ENCODE measurements at regions not wholly inside any gene's neighbourhood (a gene's known extent, or its start where the extent isn't known, plus 50 kb on each side); places are given as distances from the start of the nearest gene placed in this dataset.
"Not testable (repeated sequence)": the region's sequence is repeated elsewhere in the genome, so short reads cannot be mapped to it uniquely, and the experiment has no call there.

DNA sequence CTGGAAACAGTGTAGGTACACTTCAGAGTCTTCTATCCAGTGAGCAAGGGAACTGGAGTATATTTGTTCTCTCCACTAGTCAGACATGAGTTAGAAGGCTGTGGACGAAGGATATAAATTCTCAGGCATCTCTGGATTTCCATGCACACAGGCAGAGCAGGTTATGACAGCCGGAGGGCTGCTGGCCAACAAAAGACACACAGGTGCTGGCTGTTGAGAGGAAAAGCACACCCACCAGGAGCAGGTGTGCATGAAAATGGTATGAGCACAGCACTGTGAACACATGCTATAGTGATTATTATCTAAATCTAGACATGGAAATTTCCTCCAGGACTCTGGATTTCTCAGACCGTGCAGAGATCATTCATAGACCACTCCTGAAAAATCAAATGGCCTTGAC, 444.7 kb upstream of the RPS6KA3 start:
- peak in 1 of 2 experiments; percentile 47 for DNase-seq

DNA sequence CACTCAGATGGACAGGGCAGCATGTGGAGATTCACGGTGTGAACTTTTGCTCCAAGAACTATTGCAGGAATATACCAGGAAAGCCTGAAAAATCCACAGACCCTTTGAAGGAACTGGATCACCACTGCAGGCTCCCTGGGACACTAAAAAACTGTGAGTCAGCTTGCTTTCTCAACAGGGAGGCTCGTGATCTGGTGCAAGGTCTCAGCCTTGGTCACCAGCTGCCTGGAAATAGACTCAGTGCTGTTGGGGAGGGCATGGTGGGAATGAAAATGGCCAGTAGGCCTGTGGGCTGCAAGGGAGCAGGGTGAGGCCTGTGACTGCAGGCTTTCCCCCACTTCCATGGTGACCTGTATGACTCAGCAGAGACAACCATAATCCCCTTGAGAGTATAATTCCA, 426.4 kb upstream of the RPS6KA3 start:
- DNase-seq = no peak

DNA sequence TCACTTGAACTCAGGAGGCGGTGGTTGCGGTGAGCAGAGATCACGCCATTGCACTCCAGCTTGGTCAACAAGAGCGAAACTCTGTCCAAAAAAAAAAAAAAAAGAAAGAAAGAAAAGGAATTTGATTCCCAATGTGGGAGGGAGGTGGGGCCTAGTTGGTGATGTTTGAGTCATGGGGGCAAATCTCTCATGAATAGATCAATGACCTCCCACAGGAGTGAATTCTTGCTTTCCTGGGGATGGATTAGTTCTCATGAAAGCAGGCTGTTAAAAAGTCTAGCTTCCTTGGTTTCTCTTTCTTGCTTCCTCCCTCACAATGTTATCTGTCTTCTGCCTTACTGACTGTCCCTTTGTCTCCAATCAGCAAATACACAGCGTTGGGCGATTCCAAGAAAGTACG, 419.5 kb upstream of the RPS6KA3 start:
- DNase-seq = no peak

DNA sequence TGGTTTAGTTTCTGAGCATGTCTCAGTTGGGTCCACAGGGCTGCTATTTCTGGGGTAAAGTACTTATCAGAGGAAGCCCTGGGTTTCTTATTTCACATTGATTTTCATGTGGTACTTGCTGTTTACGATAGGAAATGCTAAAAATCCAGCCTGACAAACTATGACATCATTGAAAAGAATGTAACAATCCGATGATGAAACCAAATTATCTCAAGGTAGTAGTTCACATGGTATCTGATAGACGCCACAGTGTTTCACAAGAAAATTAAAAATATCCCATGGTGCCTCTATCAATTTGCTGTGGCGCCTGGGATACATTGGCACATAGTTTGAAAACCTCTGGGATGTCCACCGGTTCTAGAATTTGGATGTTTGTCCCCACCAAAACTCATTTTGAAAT, 418.9 kb upstream of the RPS6KA3 start:
- no peak for DNase-seq

DNA sequence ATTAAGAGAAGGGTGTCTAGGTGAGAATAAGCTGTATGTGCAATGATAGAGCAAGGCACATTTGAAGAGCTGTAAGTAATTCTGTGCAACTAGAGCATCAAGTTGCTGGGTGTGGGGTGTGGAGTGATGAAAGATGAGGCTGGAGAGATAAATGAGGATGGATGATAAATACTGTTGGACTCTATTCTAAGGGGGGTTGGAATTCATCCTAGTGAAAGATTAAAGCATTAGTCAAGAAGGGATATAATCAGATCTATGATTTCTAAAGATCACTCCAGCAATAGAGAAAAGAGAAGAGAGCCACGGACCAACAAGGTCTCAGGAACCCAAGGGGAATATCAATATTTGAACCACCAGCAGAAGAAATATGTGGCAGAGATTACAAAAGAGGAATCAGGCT, 415.0 kb upstream of the RPS6KA3 start:
- DNase-seq = no peak

DNA sequence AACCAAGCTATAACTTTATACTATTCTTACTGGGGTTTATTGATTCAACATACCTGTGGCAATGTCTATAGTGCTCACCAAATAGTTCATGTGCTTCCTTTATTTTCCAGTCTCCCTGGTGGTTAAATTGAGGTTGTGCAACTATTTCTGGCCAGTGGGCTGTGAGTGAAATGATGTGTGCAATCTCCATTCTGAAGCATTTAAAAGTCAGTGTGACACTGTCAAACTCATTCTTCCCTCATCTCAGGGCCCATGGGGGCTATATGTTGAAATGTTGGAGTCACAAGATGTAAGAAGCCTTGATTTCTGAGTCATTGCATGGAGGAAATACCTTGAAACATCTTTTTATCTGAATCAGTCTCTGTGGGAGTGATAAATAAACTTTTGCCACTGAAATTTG, 414.3 kb upstream of the RPS6KA3 start:
- DNase-seq = no peak

DNA sequence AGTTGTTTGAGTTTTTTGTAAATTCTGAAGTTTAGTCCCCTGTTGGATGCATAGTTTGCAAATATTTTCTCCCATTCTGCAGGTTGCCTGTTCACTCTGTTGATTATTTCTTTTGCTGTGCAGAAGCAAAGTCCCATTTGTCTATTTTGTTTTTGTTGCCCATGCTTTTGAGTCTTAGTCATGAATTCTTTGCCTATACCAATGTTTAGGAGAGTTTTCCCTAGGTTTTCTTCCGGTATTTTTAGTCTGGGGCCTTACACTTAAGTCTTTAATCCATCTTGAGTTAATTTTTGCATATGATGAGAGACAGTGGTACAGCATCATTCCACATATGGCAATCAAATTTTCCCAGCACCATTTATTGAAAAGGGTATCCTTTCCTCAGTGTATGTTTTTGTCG, 405.8 kb upstream of the RPS6KA3 start:
- DNase-seq = no peak

DNA sequence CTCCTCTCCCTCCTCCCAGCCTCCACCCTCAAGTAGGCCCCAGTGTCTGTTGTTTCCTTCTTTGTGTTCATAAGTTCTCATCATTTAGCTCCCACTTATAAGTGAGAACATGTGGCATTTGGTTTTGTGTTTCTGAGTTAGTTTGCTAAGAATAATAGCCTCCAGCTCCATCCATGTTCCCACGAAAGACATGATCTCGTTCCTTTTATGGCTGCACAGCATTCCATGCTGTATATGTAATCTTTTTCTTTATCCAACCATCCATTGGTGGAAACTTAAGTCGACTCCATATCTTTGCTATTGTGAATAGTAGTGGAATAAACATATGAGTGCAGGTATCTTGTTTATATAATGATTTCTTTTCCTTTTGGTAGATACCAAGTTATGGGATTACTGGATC, 405.0 kb upstream of the RPS6KA3 start:
- not testable (repeated sequence) for DNase-seq

DNA sequence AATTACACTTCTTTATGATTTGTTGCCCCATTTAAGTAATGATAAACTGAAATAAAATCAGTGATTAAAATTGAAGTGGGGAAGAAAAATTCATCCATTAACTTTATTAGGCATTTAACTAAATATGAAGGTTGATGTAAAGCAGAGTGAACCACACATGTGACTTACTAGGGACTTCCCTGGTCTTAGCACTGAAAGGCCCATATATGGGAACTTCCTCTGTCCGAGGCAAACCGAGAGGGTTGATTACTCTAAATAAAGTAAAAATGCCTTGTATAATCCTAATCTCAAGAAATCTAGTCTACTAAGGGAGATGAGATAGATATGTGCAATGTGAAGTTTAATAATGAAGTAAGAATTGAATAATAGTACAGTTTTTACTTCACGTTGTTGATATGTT, 403.9 kb upstream of the RPS6KA3 start:
- no peak for DNase-seq

DNA sequence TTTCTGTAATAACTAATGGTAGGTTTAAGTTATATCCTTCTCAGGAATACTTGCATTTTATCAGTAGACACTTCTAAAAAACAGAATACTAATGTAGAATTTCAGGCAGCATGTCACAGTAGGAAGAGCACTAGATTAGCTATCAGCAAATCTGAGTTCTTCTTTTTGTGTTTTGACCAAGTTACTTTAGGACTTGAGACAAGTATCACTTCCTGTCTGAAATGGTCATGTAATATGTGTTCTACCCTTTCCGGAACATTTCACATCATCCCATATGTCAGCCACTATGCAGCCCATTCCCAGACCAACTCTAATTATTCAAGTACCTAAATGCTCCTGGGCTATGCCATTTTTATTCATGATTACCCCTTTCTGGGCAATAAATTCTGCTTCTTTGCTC, 401.8 kb upstream of the RPS6KA3 start:
- no peak for DNase-seq

DNA sequence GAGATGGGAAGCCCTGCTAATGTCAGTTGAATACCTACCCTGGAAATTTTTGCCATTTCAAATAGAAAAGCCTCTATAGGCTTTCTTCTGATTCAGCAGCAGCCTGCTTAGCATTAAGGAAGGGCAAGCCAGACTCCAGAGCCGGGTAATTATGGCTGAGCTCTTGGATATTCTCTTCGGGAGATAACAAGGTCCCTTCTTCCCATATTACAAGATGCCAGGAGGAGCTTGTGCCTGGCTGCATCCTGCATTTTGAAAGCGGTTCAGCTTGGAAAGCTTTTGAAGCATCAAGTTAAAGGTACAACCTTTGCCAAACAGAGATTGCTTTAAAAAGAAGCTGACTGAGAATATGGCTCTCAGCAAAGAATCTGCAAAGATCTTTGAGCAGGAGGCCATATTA, 399.6 kb upstream of the RPS6KA3 start:
- DNase-seq = no peak

DNA sequence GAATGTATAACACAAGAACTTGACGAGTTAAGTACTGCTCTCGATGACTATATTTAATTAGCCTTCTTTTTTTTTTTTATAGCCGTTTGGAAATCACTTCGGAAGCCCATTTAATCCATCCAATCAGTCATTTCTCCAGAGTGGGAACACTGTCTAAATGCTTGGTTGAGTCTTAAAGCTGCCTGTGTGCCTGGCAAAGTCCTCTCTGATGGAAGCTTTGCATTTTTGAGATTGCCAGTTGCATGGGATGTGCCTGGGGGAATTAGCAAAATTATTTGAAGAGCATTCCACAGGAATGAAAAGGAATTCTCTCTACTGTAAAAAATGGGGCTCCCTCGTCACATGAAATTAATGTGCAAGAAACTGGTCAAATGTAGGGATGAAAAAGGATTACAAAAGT, 398.8 kb upstream of the RPS6KA3 start:
- DNase-seq = peak in 1 of 2 experiments; percentile 17

DNA sequence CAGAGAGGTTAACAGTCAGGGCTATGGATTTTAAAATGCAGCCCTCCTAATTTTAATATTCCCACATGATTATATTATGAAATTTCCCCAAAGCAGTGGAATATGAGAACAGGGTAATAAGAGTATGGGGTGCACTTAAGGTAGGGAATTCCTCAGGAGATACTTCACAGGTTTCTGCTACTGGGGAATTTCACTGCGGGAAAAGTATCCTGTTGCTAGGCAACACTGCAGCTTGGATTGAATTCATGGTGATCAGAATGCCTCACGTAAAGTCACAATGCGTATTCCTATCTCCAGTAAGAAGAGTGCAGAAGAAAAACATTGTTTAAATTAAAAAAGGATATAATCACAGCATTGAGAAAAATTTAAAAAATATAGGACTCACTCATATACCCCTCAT, 398.1 kb upstream of the RPS6KA3 start:
- DNase-seq = peak in 1 of 2 experiments; percentile 18

DNA sequence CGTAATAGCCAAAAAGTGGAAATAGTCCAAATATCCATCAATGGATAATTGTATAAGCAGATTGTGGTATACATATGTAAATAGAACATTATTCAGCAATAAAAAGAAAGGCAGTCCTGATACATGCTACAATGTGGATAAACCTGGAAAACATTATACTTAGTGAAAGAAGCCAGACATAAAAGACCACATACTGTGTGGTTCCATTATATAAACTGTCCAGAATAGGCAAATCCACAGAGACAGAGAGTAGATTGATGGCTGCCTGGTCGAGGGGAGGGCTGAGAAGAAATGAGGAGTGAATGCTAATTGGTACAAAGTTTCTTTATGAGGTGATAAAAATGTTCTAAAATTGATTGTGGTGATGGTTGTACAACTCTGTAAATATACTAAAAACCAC, 397.4 kb upstream of the RPS6KA3 start:
- DNase-seq = no peak

DNA sequence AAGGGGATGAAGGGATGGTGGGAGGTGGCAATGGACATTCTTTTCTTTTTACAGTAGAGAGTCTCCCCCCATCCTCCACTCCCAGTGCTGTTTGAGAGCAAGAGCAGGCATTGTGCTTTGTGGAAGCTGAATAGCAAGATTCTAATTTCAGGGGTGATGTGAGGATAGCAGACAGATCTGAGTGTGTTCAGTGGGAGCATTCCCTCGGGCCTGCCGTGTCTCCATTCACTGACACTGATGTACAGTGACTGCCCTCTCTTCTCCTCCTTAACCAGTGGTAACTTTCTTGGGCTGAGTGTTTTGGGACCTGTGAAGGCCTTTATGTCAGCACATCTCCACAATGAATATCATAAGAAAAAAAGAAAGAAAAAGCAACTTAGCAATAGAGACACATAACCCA, 396.6 kb upstream of the RPS6KA3 start:
- no peak for DNase-seq

DNA sequence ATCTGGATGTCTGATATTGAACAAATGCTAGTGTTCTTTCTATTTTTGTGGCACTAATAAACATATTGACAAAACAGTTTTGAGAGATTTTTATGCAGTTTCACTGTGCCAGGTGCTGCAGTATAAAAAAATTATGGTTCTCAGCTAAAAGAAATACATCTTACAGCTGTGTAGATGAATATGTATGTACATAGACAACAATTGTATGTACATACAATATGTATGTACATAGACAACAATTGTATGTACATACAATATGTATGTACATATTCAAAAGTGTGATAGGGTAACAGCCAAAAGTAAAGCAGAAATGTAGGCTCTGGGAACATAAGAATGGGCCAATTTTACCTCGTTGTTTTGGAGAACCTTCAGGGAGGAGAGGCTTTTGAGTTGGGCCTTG, 390.0 kb upstream of the RPS6KA3 start:
- DNase-seq = no peak

DNA sequence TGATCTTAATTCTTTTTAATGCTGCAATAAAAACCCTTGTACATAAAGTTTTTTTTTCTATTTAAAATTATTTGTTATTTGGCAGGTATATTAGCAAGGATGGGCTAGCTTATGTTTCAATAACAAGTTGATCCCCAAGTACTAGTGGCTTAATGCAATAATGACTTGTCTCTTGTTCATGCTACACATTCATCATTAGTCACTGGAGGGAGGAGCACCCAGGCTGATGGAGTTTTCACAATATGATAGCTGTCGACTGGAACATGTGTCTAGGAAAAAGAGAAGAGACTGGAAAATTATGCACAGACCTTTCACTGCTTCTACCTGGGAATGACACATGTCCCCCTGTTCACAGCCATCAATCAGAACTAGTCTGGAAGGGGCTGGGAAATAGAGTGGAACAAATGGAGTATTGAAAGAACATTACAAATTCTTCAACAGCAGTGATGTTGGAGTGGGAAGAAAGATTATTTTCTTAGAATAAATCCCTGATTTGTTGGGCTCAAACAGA, 387.9 kb upstream of the RPS6KA3 start:
- DNase-seq = no peak

DNA sequence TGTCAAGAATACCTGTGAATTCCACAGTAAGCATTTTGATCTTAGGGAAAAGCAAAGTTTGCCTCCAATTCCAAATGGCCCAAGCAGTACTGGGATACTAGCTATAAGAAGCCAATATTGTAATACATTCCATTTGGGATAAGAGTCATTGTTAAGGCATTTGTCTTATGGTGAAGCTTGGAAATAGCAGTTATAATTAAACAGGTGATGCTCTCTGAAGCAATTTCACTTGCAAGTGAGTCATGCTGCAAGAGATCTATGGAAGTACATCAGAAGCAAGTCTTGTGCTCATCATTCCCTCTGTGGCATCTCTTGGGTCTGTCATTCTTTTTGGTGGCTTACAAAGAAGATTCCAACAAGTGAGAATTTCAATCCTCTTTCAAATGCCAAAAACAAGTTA, 386.4 kb upstream of the RPS6KA3 start:
- DNase-seq = no peak

DNA sequence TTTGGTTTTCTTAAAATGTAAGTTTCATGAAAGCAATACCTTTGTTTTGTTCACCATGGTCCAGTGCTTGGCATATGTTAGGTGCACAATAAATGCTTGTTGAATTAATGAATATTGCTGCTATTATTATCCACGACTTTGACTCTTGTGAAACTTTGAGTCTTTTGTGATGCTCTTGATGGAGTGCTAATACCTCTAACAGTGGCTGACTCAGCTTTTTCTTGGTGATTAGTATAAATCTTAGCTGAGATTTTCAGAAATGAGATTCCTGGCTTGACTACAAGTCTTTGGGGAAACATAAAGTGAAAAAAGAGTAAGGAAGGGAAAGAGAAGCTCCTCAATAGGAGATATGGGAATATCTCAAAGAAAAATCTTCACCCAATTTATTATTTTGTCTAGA, 375.2 kb upstream of the RPS6KA3 start:
- DNase-seq = no peak

DNA sequence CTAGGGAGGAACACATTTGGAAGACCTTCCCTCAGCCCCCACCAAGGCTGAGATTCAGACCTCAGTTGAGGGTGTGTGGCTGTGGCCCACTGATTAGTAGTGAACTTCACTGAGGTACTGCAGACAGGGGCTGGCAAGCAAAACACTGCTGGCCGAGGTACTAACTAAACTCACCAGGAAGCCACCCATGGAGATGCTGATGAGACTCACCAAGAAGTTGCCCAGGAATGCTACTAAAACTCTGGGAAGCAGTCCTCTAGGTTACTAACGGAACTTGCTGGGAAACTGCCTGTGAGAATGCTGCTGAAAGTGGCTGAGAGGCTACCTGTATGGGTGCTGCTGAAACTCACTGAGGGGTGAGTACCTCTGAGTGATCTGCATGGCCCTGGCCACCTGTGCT, 372.4 kb upstream of the RPS6KA3 start:
- DNase-seq = no peak

DNA sequence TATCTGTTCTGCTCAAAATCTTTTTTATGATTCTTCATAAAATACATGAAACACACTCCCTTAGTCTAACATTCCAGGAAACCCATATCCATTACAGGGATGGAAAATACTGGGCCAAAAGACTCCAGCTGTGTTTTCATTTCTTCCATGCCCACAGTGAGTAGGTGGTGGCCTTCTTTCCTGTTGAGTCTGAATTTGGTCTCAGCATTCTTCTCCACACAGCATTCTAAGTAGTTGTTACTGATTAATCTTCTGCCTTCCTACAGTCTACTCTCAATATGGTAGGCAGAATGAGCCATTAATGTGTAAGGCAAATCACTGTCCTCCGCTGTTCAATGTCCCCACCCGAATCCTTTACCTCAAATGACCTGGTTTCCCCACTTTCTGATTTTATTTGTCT, 370.6 kb upstream of the RPS6KA3 start:
- DNase-seq = no peak

DNA sequence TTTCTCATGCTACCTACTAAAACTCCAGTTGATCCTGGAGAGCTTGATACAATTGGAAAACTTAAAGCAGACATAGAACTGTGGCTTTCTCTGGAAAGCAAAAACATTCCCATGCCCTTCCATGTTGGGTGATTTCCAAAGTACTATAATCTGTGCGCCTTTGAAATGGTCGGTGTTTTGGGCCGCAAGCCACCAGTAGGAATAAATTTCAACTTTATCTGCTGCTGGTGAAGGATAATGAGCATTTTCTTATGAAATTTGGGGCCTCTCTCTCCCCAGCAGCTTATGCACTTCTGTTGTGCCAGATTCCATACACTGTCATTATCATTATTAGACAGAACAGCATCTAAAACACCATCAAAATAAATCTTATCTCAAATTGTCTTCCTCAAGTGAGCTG, 366.7 kb upstream of the RPS6KA3 start:
- DNase-seq = no peak

DNA sequence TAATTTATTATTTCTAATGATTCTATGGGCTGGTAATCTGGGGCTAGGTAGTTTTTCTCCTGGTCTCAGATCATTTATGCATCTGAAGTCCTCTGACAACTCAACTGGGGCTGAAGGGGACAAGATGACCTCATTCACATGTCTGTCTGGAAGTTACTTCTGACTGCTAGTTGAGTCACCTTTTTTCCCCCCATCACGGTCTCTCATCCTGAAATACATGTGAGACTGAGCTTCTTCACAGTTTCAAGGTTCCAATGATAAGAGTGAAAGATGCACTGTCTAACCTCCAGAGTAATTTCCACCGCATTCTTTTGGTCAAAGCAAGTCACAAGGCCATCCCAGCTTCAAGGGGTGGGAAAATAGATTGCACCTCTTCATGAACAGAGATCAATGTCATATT, 356.7 kb upstream of the RPS6KA3 start:
- no peak for DNase-seq

DNA sequence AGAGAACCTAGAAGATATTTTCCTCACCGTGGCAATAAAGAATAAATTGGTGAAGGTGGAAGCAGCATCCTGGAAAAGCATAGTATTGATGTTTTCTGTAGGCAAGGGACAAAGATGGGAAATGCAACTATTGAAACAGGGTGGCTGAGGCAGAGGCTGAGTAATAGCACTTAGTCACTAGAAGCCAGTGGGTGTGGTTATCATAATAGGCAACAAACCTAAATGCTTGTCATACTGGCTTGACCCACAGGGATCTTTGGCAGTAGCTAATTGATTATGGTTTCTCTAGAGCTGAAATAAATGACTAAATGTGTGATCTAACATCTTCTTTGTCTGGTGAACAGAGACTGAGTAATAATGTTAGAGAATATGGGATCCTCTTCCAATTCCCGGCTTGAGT, 353.6 kb upstream of the RPS6KA3 start:
- DNase-seq = no peak

DNA sequence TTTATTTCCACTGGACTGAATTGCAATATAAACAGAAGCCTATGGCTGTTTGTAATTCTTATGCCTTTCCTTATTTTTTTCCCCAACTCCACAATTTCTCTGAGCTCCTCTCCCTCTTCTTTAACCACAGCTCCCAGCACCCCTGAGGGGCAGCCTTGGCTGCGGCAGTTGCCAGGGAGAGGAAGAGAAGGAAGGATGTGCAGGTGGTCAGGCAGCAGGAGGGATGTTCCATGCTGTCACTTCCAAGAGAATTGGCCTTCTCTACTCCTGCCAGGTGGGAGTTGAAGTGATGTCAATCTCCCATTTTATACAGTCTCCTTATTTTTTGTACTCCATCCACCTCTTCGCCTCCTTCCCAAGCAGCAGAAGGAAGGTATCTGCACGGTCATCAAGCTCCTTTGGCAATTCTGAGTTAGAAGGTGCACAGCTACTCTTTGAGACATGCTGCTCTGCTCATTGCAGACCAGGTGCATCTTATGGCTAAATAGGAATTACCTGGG, 343.3 kb upstream of the RPS6KA3 start:
- peak; percentile 87 to 96 for DNase-seq

DNA sequence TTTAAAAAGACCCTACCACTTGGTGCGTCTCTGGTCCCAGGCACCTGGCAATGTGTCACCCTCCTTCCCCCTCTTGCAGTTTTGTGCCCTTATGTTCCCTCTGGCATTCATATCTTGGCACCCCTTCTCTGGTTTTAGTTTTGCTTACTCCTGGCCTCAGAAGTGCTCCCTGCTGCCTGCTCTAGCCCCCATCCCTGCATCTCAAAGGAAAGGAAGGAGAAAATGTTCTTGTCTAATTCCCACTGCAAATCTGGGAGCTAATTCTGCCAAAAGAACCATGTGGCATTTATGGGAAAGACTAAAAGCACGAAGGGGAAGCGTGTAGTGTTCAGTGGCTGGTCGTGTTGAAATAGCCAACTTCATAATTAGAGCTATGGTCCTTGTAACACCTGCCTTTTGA, 340.1 kb upstream of the RPS6KA3 start:
- peak; percentile 85 to 91 for DNase-seq

Measured in cerebellar nuclear complex (tissue), 1 donor.